HepG2 (cell line): ENCODE measurements at regions not wholly inside any gene's neighbourhood (a gene's known extent, or its start where the extent isn't known, plus 50 kb on each side); places are given as distances from the start of the nearest gene placed in this dataset.

Experiments
- ATAC-seq: fragments of 200-7000 bp; cut with Tn5 transposase; 3 replicates; pipeline ENCODE4 v1.9.1; 2020; ENCODE audit warnings: mild to moderate bottlenecking, moderate library complexity
- BruUV-seq: library from RNA; stranded (reverse); fragments of 400-500 nt; replicated peaks from 2 replicates; lab custom pipeline; 2021; lab: Mats Ljungman, UMichigan
- CTCF ChIA-PET: fragments of 300-600 bp; formaldehyde crosslinking; extraction: SDS; loops from one replicate; lab custom pipeline; 2021; ENCODE audit warnings: low total read pairs, inconsistent platforms, low intra/inter-chr PET ratio; lab: Yijun Ruan, JAX
- POLR2A ChIA-PET: fragments of 350-600 bp; sonication (Branson Sonifier 250); formaldehyde crosslinking; loops from one replicate; lab custom pipeline; 2020; ENCODE audit warnings: antibody characterized with exemption, inconsistent platforms; lab: Yijun Ruan, JAX
- DNase-seq: peaks from one replicate; pipeline ENCODE4 v3.0.0-alpha.2; 2015; ENCODE audit warnings: low spot score
- FAIRE-seq: peaks from 3 replicates; lab custom pipeline; 2011; peaks lifted over from hg19 to GRCh38; lab: Jason Lieb, UNC
- H2AFZ ChIP-seq: one replicate; pipeline ENCODE4 v1.6.1; 2011; ENCODE audit warnings: low read length, inconsistent platforms
- H3K27ac ChIP-seq: fragments of 300-600 bp; 3 replicates; pipeline ENCODE4 v1.8.0; 2011; ENCODE audit warnings: mixed run types, mild to moderate bottlenecking, mixed read lengths, low read length, inconsistent platforms; ENCODE audit not compliant: insufficient read depth; ENCODE audit errors: extremely low read length
- H3K27me3 ChIP-seq, 2 experiments: fragments of 200-600 bp in 1 of 2; 2 replicates in 1 of 2; 3 replicates in 1 of 2; pipeline versions ENCODE4 v1.6.0 to v1.8.0; 2011; ENCODE audit warnings: low read length in 2 of 2, mild to moderate bottlenecking in 2 of 2, moderate library complexity in 2 of 2, inconsistent platforms in 1 of 2; ENCODE audit not compliant: insufficient read depth in 2 of 2, control insufficient read depth in 1 of 2
- H3K36me3 ChIP-seq, 2 experiments: fragments of 200-600 bp in 1 of 2; replicated peaks in 1 of 2; 2 replicates in 1 of 2; 3 replicates in 1 of 2; pipeline versions ENCODE4 v1.5.1 to v1.8.0; 2011; ENCODE audit warnings: low read length in 2 of 2, inconsistent platforms in 1 of 2; ENCODE audit not compliant: insufficient read depth in 2 of 2, control insufficient read depth in 1 of 2
- H3K4me1 ChIP-seq: 2 replicates; pipeline ENCODE4 v1.5.1; 2012; ENCODE audit warnings: low read length, inconsistent platforms; ENCODE audit not compliant: insufficient read depth
- H3K4me2 ChIP-seq: 2 replicates; pipeline ENCODE4 v1.6.0; 2011; ENCODE audit warnings: low read depth, low read length, inconsistent platforms
- H3K4me3 ChIP-seq, 3 experiments: fragments of 200-600 bp in 1 of 3; sonication (generic), shearing (Covaris generic) in 1 of 3; replicated peaks in 1 of 3; 2 replicates each; pipeline ENCODE4 v1.5.1; 2011 to 2016; ENCODE audit warnings: low read length in 3 of 3, inconsistent platforms in 2 of 3, low read depth in 2 of 3, mild to moderate bottlenecking in 2 of 3, control low read depth in 1 of 3, mixed read lengths in 1 of 3; ENCODE audit not compliant: insufficient read depth in 1 of 3
- H3K79me2 ChIP-seq: one replicate; pipeline ENCODE4 v1.6.1; 2011; ENCODE audit warnings: low read length, inconsistent platforms; ENCODE audit not compliant: insufficient read depth
- H3K9ac ChIP-seq: 2 replicates; pipeline ENCODE4 v1.6.0; 2011; ENCODE audit warnings: mild to moderate bottlenecking, low read depth, low read length, inconsistent platforms; ENCODE audit not compliant: insufficient read depth
- H3K9me3 ChIP-seq: 2 replicates; pipeline ENCODE4 v1.5.1; 2012; ENCODE audit warnings: mild to moderate bottlenecking, low read length
- H4K20me1 ChIP-seq: 2 replicates; pipeline ENCODE4 v1.6.0; 2011; ENCODE audit warnings: inconsistent platforms, mild to moderate bottlenecking, low read length, moderate library complexity; ENCODE audit not compliant: insufficient read depth
- ARNT2 ChIP-seq: sonication (generic); formaldehyde crosslinking; IDR thresholded peaks from 2 replicates; pipeline ENCODE4 v1.8.0; 2022; ENCODE audit warnings: mild to moderate bottlenecking, low read depth, missing genetic modification reagents, moderate library complexity
- E2F2 ChIP-seq: sonication (generic); formaldehyde crosslinking; IDR thresholded peaks from 2 replicates; pipeline ENCODE4 v1.4.0; 2020; ENCODE audit warnings: missing genetic modification reagents, borderline replicate concordance
- HDAC6 ChIP-seq: fragments of 200-600 bp; sonication (generic); IDR thresholded peaks from 2 replicates; pipeline ENCODE4 v1.7.0; 2017; ENCODE audit warnings: mild to moderate bottlenecking, antibody characterized with exemption, low read length, low read depth
- HNF1B ChIP-seq: sonication (generic); formaldehyde crosslinking; IDR thresholded peaks from 2 replicates; pipeline ENCODE4 v1.5.1; 2020; ENCODE audit warnings: mild to moderate bottlenecking, moderate library complexity, missing genetic modification reagents
- NCOA1 ChIP-seq: sonication (generic); formaldehyde crosslinking; IDR thresholded peaks from 2 replicates; pipeline ENCODE4 v1.9.0; 2021; ENCODE audit warnings: missing genetic modification reagents
- PBX3 ChIP-seq: sonication (generic); formaldehyde crosslinking; IDR thresholded peaks from 2 replicates; pipeline ENCODE4 v1.8.1; 2023; ENCODE audit warnings: missing genetic modification reagents, inconsistent platforms, borderline replicate concordance
- POLR2A ChIP-seq, 2 experiments: IDR thresholded peaks; 2 replicates each; pipeline ENCODE4 v1.6.1; 2011; ENCODE audit warnings: low read depth in 2 of 2, low read length in 2 of 2, mild to moderate bottlenecking in 1 of 2, moderate library complexity in 1 of 2; ENCODE audit not compliant: insufficient read depth in 1 of 2
- RARA ChIP-seq: IDR thresholded peaks from 2 replicates; pipeline ENCODE4 v1.6.1; 2016; ENCODE audit warnings: missing genetic modification reagents, missing compliant biosample characterization
- SOX5 ChIP-seq: IDR thresholded peaks from 2 replicates; pipeline ENCODE4 v1.6.1; 2016; ENCODE audit warnings: borderline replicate concordance
- SP2 ChIP-seq: sonication (generic); formaldehyde crosslinking; IDR thresholded peaks from 2 replicates; pipeline ENCODE4 v1.5.1; 2020; ENCODE audit warnings: mild to moderate bottlenecking, missing genetic modification reagents
- ZNF282 ChIP-seq: fragments of 450-650 bp; IDR thresholded peaks from 2 replicates; pipeline ENCODE4 v1.6.1; 2018; ENCODE audit not compliant: partially characterized antibody
- ZNF567 ChIP-seq: sonication (generic); formaldehyde crosslinking; IDR thresholded peaks from 2 replicates; pipeline ENCODE4 v1.8.1; 2023; ENCODE audit warnings: mild to moderate bottlenecking, missing genetic modification reagents, borderline replicate concordance
- ZNF572 ChIP-seq: sonication (generic); formaldehyde crosslinking; IDR thresholded peaks from 2 replicates; pipeline ENCODE4 v1.5.1; 2020; ENCODE audit warnings: mild to moderate bottlenecking, missing genetic modification reagents
- ZSCAN22 ChIP-seq: sonication (generic); formaldehyde crosslinking; IDR thresholded peaks from 2 replicates; pipeline ENCODE4 v1.4.0; 2020; ENCODE audit warnings: mild to moderate bottlenecking, missing genetic modification reagents
- WGBS: methylation state at CpG from one replicate; pipeline ENCODE4 v1.1.6; 2017; ENCODE audit warnings: low lambda C conversion rate; 5-methylcytosine and 5-hydroxymethylcytosine counted together
- in situ Hi-C: cut with HindIII; loops from 2 replicates; pipeline ENCODE4 v1.10.0; 2017; ENCODE audit warnings: low pct_unique_long_range_greater_than_20kb; ENCODE audit not compliant: extremely low pct_ligation_motif_present
- intact Hi-C: fragments of 100-400 bp; cut with micrococcal nuclease; formaldehyde crosslinking; loops from one replicate; pipeline ENCODE4 v1.10.0; 2022; ENCODE audit not compliant: unreplicated experiment

- no peak for TF ChIP-seq HNF1B (CRISPR knock-in tag)
- no peak for TF ChIP-seq SOX5
- TF ChIP-seq NCOA1 (CRISPR knock-in tag): no peak
- TF ChIP-seq ZNF282: no peak
- TF ChIP-seq, all 625 proteins: peak for 0
These were observed 417.4 kb upstream of the FMR1 start (continued) for GRCh38 chrX:147494365-147494764.

GRCh38 chrX:147498796-147499195 lies 412.9 kb upstream of the FMR1 start:
- DNase-seq (no peak), FAIRE-seq (no peak), ATAC-seq (no peak)
- POLR2A ChIA-PET: no interaction called here
- intact Hi-C loops: no loop called here
- Histone ChIP-seq H3K27ac (no peak overlapping the region), H2AFZ (no peak overlapping the region), H3K4me3 (no peak overlapping the region), H3K4me1 (no peaks in the 10 kb centered on the region), H4K20me1 (no peaks in the 10 kb centered on the region), H3K9me3 (no peaks in the 10 kb centered on the region), H3K79me2 (no peaks in the 10 kb centered on the region), H3K4me2 (no peak overlapping the region), H3K27me3 (no peaks in the 10 kb centered on the region), H3K36me3 (no peaks in the 10 kb centered on the region), H3K9ac (no peak overlapping the region)
- CTCF ChIA-PET: no interaction called here
- no peak for TF ChIP-seq SP2
- 17% methylated on average over 1 of the region's 1 CpG for WGBS
- no TSS peak for BruUV-seq
- in situ Hi-C loops: no loop called here

- Histone ChIP-seq H3K4me1 (no peaks in the 10 kb centered on the region), H3K9me3 (no peaks in the 10 kb centered on the region), H4K20me1 (no peaks in the 10 kb centered on the region), H3K4me2 (no peak overlapping the region), H2AFZ (no peak overlapping the region), H3K27me3 (no peaks in the 10 kb centered on the region), H3K4me3 (no peak overlapping the region), H3K9ac (no peak overlapping the region), H3K79me2 (no peaks in the 10 kb centered on the region), H3K27ac (no peak overlapping the region), H3K36me3 (no peaks in the 10 kb centered on the region)
- no TSS peak for BruUV-seq
- POLR2A ChIA-PET: no interaction called here
- DNase-seq (no peak), FAIRE-seq (no peak), ATAC-seq (no peak)
- intact Hi-C loops: no loop called here
- in situ Hi-C loops: no loop called here
- no peak for TF ChIP-seq PBX3 (CRISPR knock-in tag)
- no peak for TF ChIP-seq E2F2 (CRISPR knock-in tag)
- TF ChIP-seq RARA (CRISPR knock-in tag): no peak
- no peak for TF ChIP-seq ZNF567 (CRISPR knock-in tag)
- no peak for TF ChIP-seq ARNT2
- no peak for TF ChIP-seq ZSCAN22 (CRISPR knock-in tag)
- TF ChIP-seq ZNF572: no peak
- no peak for TF ChIP-seq HDAC6
- TF ChIP-seq POLR2A (IDR thresholded peaks at IDR 0.05; ENCODE audit: insufficient read depth in 1 of 2, low read depth in 2 of 2, low read length in 2 of 2): no peak
- WGBS: 38% methylated on average over 2 of the region's 2 CpGs
- CTCF ChIA-PET: no interaction called here
These were observed 388.7 kb upstream of the FMR1 start for GRCh38 chrX:147522981-147523380.
